ENCODE measurements at regions not wholly inside any gene's neighbourhood (a gene's known extent, or its start where the extent isn't known, plus 50 kb on each side); places are given as distances from the start of the nearest gene placed in this dataset.

DNA sequence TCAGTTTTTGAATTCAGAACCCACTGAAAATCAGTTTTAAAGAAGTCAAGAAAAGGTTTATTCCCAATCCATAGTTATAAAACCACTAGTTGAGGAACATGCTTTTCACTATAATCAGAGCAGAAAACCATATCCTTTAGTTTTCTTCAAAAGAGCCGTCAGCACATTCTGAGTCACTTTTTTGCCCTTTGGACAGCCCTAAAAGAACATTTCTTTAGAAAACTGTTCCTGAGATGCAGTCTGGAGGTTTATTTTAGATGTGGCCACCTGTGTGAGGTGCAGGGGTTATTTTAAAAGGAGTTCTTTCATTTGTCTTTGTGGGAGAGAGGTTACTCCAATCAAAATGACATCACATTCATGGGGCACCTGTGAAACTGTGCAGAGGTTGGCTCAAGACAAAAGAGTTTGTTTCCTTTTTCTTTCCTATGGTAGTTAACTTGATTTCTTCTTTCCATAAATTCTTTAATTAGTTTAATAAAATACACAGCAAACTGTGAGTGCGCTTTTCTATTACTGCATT lies 221.6 kb upstream of the RPS23 start:
- Histone ChIP-seq H3K9me3 (replicated peaks; ENCODE audit: control insufficient read depth, insufficient read depth, low read depth, low read length) (no peaks in the 10 kb centered on the region), H3K79me2 (ENCODE audit: control insufficient read depth, insufficient read depth, low read length) (no peaks in the 10 kb centered on the region), H3K4me2 (ENCODE audit: insufficient read depth, low read length) (no peak overlapping the region), H3K27ac (ENCODE audit: extremely low read depth, low read depth, low read length) (no peak overlapping the region), H3K4me1 (replicated peaks in 1 of 2; ENCODE audit: control insufficient read depth in 2 of 2, insufficient read depth in 2 of 2, low read length in 2 of 2) (no peaks in the 10 kb centered on the region), H3K9ac (ENCODE audit: insufficient read depth in 1 of 2, low read depth in 2 of 2, low read length in 2 of 2) (no peak overlapping the region), H3K9me1 (ENCODE audit: control insufficient read depth, insufficient read depth, low read length) (no peaks in the 10 kb centered on the region), H3K4me3 (no peak overlapping the region), H3K27me3 (ENCODE audit: control insufficient read depth in 2 of 2, insufficient read depth in 2 of 2, low read length in 2 of 2) (no peaks in the 10 kb centered on the region), H4K20me1 (replicated peaks; ENCODE audit: control insufficient read depth, insufficient read depth, low read length) (no peaks in the 10 kb centered on the region), H2AFZ (ENCODE audit: low read depth, low read length) (no peak overlapping the region), H3K36me3 (ENCODE audit: control insufficient read depth, insufficient read depth, low read length) (no peaks in the 10 kb centered on the region)
- intact Hi-C loops (cut with micrococcal nuclease) (loop anchor here (10.0 kb wide), 1 partner anchor 145 kb away; no protein-coding TSS in a partner anchor), in situ Hi-C loops (cut with MboI) (no loop called here)
- FAIRE-seq (no peak), DNase-seq (ENCODE audit: extremely low read depth in 1 of 4, low spot score in 3 of 4) (no peak), ATAC-seq (no peak)
- CTCF ChIA-PET (ENCODE audit: low intra/inter-chr PET ratio), result no interaction called here
- 28% methylated on average over 2 of the region's 2 CpGs for WGBS (ENCODE audit: insufficient coverage, low coverage, missing lambda C conversion rate)
- no TSS peak for BruUV-seq (replicated peaks)
- POLR2A ChIA-PET, result no interaction called here
- TF ChIP-seq KDM5B (IDR thresholded peaks at IDR 0.05; ENCODE audit: insufficient replicate concordance, low read depth, low read length) (no peak), EHMT2 (IDR thresholded peaks at IDR 0.05) (no peak), WHSC1 (IDR thresholded peaks at IDR 0.05; ENCODE audit: low read length) (no peak), PRPF4 (IDR thresholded peaks at IDR 0.05; ENCODE audit: insufficient read depth, low read depth, low read length, poor library complexity, severe bottlenecking) (no peak), BRD4 (IDR thresholded peaks at IDR 0.05) (no peak)
- TF ChIP-seq, protein P1, sequence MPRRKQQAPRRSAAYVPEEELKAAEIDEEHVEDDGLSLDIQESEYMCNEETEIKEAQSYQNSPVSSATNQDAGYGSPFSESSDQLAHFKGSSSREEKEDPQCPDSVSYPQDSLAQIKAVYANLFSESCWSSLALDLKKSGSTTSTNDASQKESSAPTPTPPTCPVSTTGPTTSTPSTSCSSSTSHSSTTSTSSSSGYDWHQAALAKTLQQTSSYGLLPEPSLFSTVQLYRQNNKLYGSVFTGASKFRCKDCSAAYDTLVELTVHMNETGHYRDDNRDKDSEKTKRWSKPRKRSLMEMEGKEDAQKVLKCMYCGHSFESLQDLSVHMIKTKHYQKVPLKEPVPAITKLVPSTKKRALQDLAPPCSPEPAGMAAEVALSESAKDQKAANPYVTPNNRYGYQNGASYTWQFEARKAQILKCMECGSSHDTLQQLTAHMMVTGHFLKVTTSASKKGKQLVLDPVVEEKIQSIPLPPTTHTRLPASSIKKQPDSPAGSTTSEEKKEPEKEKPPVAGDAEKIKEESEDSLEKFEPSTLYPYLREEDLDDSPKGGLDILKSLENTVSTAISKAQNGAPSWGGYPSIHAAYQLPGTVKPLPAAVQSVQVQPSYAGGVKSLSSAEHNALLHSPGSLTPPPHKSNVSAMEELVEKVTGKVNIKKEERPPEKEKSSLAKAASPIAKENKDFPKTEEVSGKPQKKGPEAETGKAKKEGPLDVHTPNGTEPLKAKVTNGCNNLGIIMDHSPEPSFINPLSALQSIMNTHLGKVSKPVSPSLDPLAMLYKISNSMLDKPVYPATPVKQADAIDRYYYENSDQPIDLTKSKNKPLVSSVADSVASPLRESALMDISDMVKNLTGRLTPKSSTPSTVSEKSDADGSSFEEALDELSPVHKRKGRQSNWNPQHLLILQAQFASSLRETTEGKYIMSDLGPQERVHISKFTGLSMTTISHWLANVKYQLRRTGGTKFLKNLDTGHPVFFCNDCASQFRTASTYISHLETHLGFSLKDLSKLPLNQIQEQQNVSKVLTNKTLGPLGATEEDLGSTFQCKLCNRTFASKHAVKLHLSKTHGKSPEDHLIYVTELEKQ (CRISPR knock-in tag; IDR thresholded peaks at IDR 0.05), result no peak
- TF ChIP-seq, protein P2, sequence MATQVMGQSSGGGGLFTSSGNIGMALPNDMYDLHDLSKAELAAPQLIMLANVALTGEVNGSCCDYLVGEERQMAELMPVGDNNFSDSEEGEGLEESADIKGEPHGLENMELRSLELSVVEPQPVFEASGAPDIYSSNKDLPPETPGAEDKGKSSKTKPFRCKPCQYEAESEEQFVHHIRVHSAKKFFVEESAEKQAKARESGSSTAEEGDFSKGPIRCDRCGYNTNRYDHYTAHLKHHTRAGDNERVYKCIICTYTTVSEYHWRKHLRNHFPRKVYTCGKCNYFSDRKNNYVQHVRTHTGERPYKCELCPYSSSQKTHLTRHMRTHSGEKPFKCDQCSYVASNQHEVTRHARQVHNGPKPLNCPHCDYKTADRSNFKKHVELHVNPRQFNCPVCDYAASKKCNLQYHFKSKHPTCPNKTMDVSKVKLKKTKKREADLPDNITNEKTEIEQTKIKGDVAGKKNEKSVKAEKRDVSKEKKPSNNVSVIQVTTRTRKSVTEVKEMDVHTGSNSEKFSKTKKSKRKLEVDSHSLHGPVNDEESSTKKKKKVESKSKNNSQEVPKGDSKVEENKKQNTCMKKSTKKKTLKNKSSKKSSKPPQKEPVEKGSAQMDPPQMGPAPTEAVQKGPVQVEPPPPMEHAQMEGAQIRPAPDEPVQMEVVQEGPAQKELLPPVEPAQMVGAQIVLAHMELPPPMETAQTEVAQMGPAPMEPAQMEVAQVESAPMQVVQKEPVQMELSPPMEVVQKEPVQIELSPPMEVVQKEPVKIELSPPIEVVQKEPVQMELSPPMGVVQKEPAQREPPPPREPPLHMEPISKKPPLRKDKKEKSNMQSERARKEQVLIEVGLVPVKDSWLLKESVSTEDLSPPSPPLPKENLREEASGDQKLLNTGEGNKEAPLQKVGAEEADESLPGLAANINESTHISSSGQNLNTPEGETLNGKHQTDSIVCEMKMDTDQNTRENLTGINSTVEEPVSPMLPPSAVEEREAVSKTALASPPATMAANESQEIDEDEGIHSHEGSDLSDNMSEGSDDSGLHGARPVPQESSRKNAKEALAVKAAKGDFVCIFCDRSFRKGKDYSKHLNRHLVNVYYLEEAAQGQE (IDR thresholded peaks at IDR 0.05; ENCODE audit: borderline replicate concordance), result no peak
- TF ChIP-seq, protein P2 (CRISPR knock-in tag; IDR thresholded peaks at IDR 0.05; ENCODE audit: low read depth), result no peak
